ENCODE measurements at regions not wholly inside any gene's neighbourhood (a gene's known extent, or its start where the extent isn't known, plus 50 kb on each side); places are given as distances from the start of the nearest gene placed in this dataset.

- no peak overlapping the region for H3K4me3 ChIP-seq (ENCODE audit: low read depth, low read length)
- no peak for DNase-seq (ENCODE audit: low read depth)
- no peak for TF ChIP-seq CTCF (IDR thresholded peaks at IDR 0.05; ENCODE audit: insufficient read depth, low read depth, low read length, missing control alignments)
Measured at GRCh38 chrX:69284491-69284890, 119.2 kb upstream of the PJA1 start.

- no peak for TF ChIP-seq CTCF (IDR thresholded peaks at IDR 0.05; ENCODE audit: insufficient read depth, low read depth, low read length, missing control alignments)
- H3K4me3 ChIP-seq (ENCODE audit: low read depth, low read length) = no peak overlapping the region
- DNase-seq (ENCODE audit: low read depth) = no peak
Measured at GRCh38 chrX:69282893-69283690, 117.8 kb upstream of the PJA1 start.

- TF ChIP-seq CTCF (IDR thresholded peaks at IDR 0.05; ENCODE audit: insufficient read depth, low read depth, low read length, missing control alignments) = no peak
- DNase-seq (ENCODE audit: low read depth) = no peak
- no peak overlapping the region for H3K4me3 ChIP-seq (ENCODE audit: low read depth, low read length)
Measured at GRCh38 chrX:69280933-69281332, 115.7 kb upstream of the PJA1 start.

GRCh38 chrX:69279234-69279633 is 114.0 kb upstream of the PJA1 start:
- no peak overlapping the region for H3K4me3 ChIP-seq (ENCODE audit: low read depth, low read length)
- no peak for TF ChIP-seq CTCF (IDR thresholded peaks at IDR 0.05; ENCODE audit: insufficient read depth, low read depth, low read length, missing control alignments)
- no peak for DNase-seq (ENCODE audit: low read depth)

- H3K4me3 ChIP-seq (ENCODE audit: low read depth, low read length) = no peak overlapping the region
- TF ChIP-seq CTCF (IDR thresholded peaks at IDR 0.05; ENCODE audit: insufficient read depth, low read depth, low read length, missing control alignments) = no peak
- DNase-seq (ENCODE audit: low read depth) = no peak
Measured at GRCh38 chrX:69278031-69278687, 112.9 kb upstream of the PJA1 start.

- no peak for TF ChIP-seq CTCF (IDR thresholded peaks at IDR 0.05; ENCODE audit: insufficient read depth, low read depth, low read length, missing control alignments)
- no peak overlapping the region for H3K4me3 ChIP-seq (ENCODE audit: low read depth, low read length)
- DNase-seq (ENCODE audit: low read depth) = no peak
Measured at GRCh38 chrX:69277369-69277990, 112.2 kb upstream of the PJA1 start.

All from GM12865 (cell line).